ENCODE measurements at regions not wholly inside any gene's neighbourhood (a gene's known extent, or its start where the extent isn't known, plus 50 kb on each side); places are given as distances from the start of the nearest gene placed in this dataset.

GRCh38 chr14:85315733-85316290, 214.1 kb upstream of the FLRT2 start:
- Histone ChIP-seq H3K36me3 (ENCODE audit: low read depth) (no peaks in the 10 kb centered on the region), H3K27me3 (ENCODE audit: insufficient read depth, poor library complexity, severe bottlenecking) (no peaks in the 10 kb centered on the region), H3K4me1 (ENCODE audit: insufficient read depth, poor library complexity, severe bottlenecking) (peaks cover 13% of the 10 kb centered on the region), H3K27ac (ENCODE audit: poor library complexity, severe bottlenecking) (no peak overlapping the region), H3K4me3 (ENCODE audit: severe bottlenecking) (no peak overlapping the region), H3K9me3 (ENCODE audit: severe bottlenecking) (no peaks in the 10 kb centered on the region)
- TF ChIP-seq CTCF (IDR thresholded peaks at IDR 0.05; ENCODE audit: poor library complexity, severe bottlenecking): no peak
- DNase-seq (ENCODE audit: low spot score) (no peak), ATAC-seq (ENCODE audit: low read depth) (no peak)

- Histone ChIP-seq H3K9me3 (ENCODE audit: severe bottlenecking) (no peaks in the 10 kb centered on the region), H3K4me1 (ENCODE audit: insufficient read depth, poor library complexity, severe bottlenecking) (peaks cover 13% of the 10 kb centered on the region), H3K27me3 (ENCODE audit: insufficient read depth, poor library complexity, severe bottlenecking) (no peaks in the 10 kb centered on the region), H3K4me3 (ENCODE audit: severe bottlenecking) (no peak overlapping the region), H3K36me3 (ENCODE audit: low read depth) (no peaks in the 10 kb centered on the region), H3K27ac (ENCODE audit: poor library complexity, severe bottlenecking) (no peak overlapping the region)
- no peak for TF ChIP-seq CTCF (IDR thresholded peaks at IDR 0.05; ENCODE audit: poor library complexity, severe bottlenecking)
- DNase-seq (ENCODE audit: low spot score) (no peak), ATAC-seq (ENCODE audit: low read depth) (no peak)
These were observed 213.1 kb upstream of the FLRT2 start for GRCh38 chr14:85316701-85317410.

GRCh38 chr14:85317491-85318021, 212.4 kb upstream of the FLRT2 start:
- ATAC-seq (ENCODE audit: low read depth) (no peak; the same call in 2 of the 3 replicates), DNase-seq (ENCODE audit: low spot score) (no peak)
- H3K36me3 ChIP-seq (ENCODE audit: low read depth): no peaks in the 10 kb centered on the region
- no peak overlapping the region for H3K4me3 ChIP-seq (ENCODE audit: severe bottlenecking)
- TF ChIP-seq CTCF (IDR thresholded peaks at IDR 0.05; ENCODE audit: poor library complexity, severe bottlenecking): no peak
- no peaks in the 10 kb centered on the region for H3K27me3 ChIP-seq (ENCODE audit: insufficient read depth, poor library complexity, severe bottlenecking)
- H3K4me1 ChIP-seq (ENCODE audit: insufficient read depth, poor library complexity, severe bottlenecking): peaks cover 13% of the 10 kb centered on the region
- no peaks in the 10 kb centered on the region for H3K9me3 ChIP-seq (ENCODE audit: severe bottlenecking)
- H3K27ac ChIP-seq (ENCODE audit: poor library complexity, severe bottlenecking): no peak overlapping the region

- Histone ChIP-seq H3K4me1 (ENCODE audit: insufficient read depth, poor library complexity, severe bottlenecking) (peaks cover 13% of the 10 kb centered on the region), H3K27me3 (ENCODE audit: insufficient read depth, poor library complexity, severe bottlenecking) (no peaks in the 10 kb centered on the region), H3K9me3 (ENCODE audit: severe bottlenecking) (no peaks in the 10 kb centered on the region), H3K36me3 (ENCODE audit: low read depth) (no peaks in the 10 kb centered on the region), H3K4me3 (ENCODE audit: severe bottlenecking) (no peak overlapping the region), H3K27ac (ENCODE audit: poor library complexity, severe bottlenecking) (no peak overlapping the region)
- no peak for DNase-seq (ENCODE audit: low spot score)
- no peak for ATAC-seq (ENCODE audit: low read depth)
- no peak for TF ChIP-seq CTCF (IDR thresholded peaks at IDR 0.05; ENCODE audit: poor library complexity, severe bottlenecking)
These were observed 210.8 kb upstream of the FLRT2 start for GRCh38 chr14:85319101-85319500.

Data from RWPE2 (cell line).